Tibial artery (tissue), 4 donors: ENCODE measurements at regions not wholly inside any gene's neighbourhood (a gene's known extent, or its start where the extent isn't known, plus 50 kb on each side); places are given as distances from the start of the nearest gene placed in this dataset.
"Not testable (repeated sequence)": the region's sequence is repeated elsewhere in the genome, so short reads cannot be mapped to it uniquely, and the experiment has no call there.

ENCODE experiments used
- DNase-seq, 2 donors: peaks; one replicate each; pipeline ENCODE4 v3.0.0-alpha.2; 2019
- H3K27ac ChIP-seq, 2 donors: fragments of 200-600 bp; sonication (generic) in 1 of 2; 1 replicate in 1 of 2; 2 replicates in 1 of 2; pipeline ENCODE4 v1.5.1; 2018 to 2019; ENCODE audit warnings: mild to moderate bottlenecking in 1 of 2
- H3K27me3 ChIP-seq, 2 donors: fragments of 200-600 bp; sonication (generic) in 1 of 2; one replicate each; pipeline versions ENCODE4 v1.5.1 to v1.6.0; 2016 to 2019
- H3K36me3 ChIP-seq, 3 donors: fragments of 200-600 bp; sonication (generic) in 2 of 3; one replicate each; pipeline ENCODE4 v1.5.1; 2016 to 2019; ENCODE audit warnings: mild to moderate bottlenecking in 2 of 3
- H3K4me1 ChIP-seq, 4 donors: fragments of 200-600 bp; sonication (generic) in 2 of 4; 1 replicate in 3 of 4; 2 replicates in 1 of 4; pipeline ENCODE4 v1.5.1; 2016 to 2019
- H3K4me3 ChIP-seq, 2 donors: fragments of 200-600 bp; sonication (generic) in 1 of 2; 1 replicate in 1 of 2; 2 replicates in 1 of 2; pipeline ENCODE4 v1.5.1; 2018 to 2019; ENCODE audit warnings: mild to moderate bottlenecking in 2 of 2
- H3K9me3 ChIP-seq, 3 donors: fragments of 200-600 bp; sonication (generic) in 1 of 3; one replicate each; pipeline ENCODE4 v1.5.1; 2016 to 2019
- CTCF ChIP-seq, 2 experiments: fragments of 200-600 bp in 1 of 2; fragments of 450-650 bp in 1 of 2; IDR thresholded peaks; one replicate each; pipeline ENCODE4 v1.5.1; 2017 to 2019; ENCODE audit warnings: antibody characterized with exemption in 2 of 2, mild to moderate bottlenecking in 1 of 2, moderate library complexity in 1 of 2
- intact Hi-C: fragments of 100-400 bp; cut with DNase I; formaldehyde crosslinking; loops from one replicate; pipeline ENCODE4 v1.15.0; 2023; ENCODE audit warnings: low total_unique reads

- no peaks in the 10 kb centered on the region for H3K9me3 ChIP-seq
- H3K4me1 ChIP-seq, result peaks cover 0 to 51% (median 23%) of the 10 kb centered on the region in 4 donors
- intact Hi-C loops, result no loop called here
- DNase-seq, result no peak
- no peaks in the 10 kb centered on the region for H3K27me3 ChIP-seq
- no peak overlapping the region for H3K4me3 ChIP-seq
- no peak for TF ChIP-seq CTCF (IDR thresholded peaks at IDR 0.05)
- H3K36me3 ChIP-seq, result peaks cover 0 to 7% (median 6%) of the 10 kb centered on the region in 3 donors
- peak overlapping the region in 1 of 2 donors; percentile 91 for H3K27ac ChIP-seq
These were observed 123.8 kb upstream of the VKORC1L1 start for GRCh38 chr7:65749039-65749438.

GRCh38 chr7:65749518-65749917 is 123.4 kb upstream of the VKORC1L1 start:
- Histone ChIP-seq H3K27ac (peak overlapping the region; percentile 85 to 91), H3K27me3 (no peaks in the 10 kb centered on the region), H3K4me1 (peaks cover 0 to 51% (median 23%) of the 10 kb centered on the region in 4 donors), H3K4me3 (peak overlapping the region in 1 of 2 donors; percentile 96), H3K36me3 (peaks cover 0 to 12% (median 6%) of the 10 kb centered on the region in 3 donors), H3K9me3 (no peaks in the 10 kb centered on the region)
- no peak for DNase-seq
- no peak for TF ChIP-seq CTCF (IDR thresholded peaks at IDR 0.05)
- intact Hi-C loops, result no loop called here

GRCh38 chr7:65750511-65751344 is 122.1 kb upstream of the VKORC1L1 start:
- Histone ChIP-seq H3K9me3 (no peaks in the 10 kb centered on the region), H3K4me1 (peaks cover 0 to 42% (median 19%) of the 10 kb centered on the region in 4 donors), H3K4me3 (peak overlapping the region; percentile 77 to 96), H3K27ac (peak overlapping the region; percentile 85 to 91), H3K36me3 (peaks cover 0 to 18% (median 6%) of the 10 kb centered on the region in 3 donors), H3K27me3 (no peaks in the 10 kb centered on the region)
- peak; percentile 88 to 93 for DNase-seq
- peak; percentile 14 to 47 for TF ChIP-seq CTCF (IDR thresholded peaks at IDR 0.05)
- intact Hi-C loops, result no loop called here

GRCh38 chr7:65754070-65754469 is 118.8 kb upstream of the VKORC1L1 start:
- peaks cover 0 to 29% (median 16%) of the 10 kb centered on the region in 4 donors for H3K4me1 ChIP-seq
- DNase-seq, H3K27ac ChIP-seq, intact Hi-C loops, H3K27me3 ChIP-seq, H3K9me3 ChIP-seq, H3K4me3 ChIP-seq: not testable (repeated sequence)
- peaks cover 5 to 30% (median 9%) of the 10 kb centered on the region in 3 donors for H3K36me3 ChIP-seq

- H3K27ac ChIP-seq, DNase-seq, H3K27me3 ChIP-seq, intact Hi-C loops, H3K4me1 ChIP-seq, H3K9me3 ChIP-seq, H3K4me3 ChIP-seq: not testable (repeated sequence)
- peaks cover 20 to 52% (median 24%) of the 10 kb centered on the region in 3 donors for H3K36me3 ChIP-seq
These were observed 113.9 kb upstream of the VKORC1L1 start for GRCh38 chr7:65758991-65759390.

GRCh38 chr7:65762712-65763111 is 110.2 kb upstream of the VKORC1L1 start:
- H3K27me3 ChIP-seq, intact Hi-C loops, H3K4me3 ChIP-seq, H3K4me1 ChIP-seq, H3K27ac ChIP-seq, DNase-seq, H3K9me3 ChIP-seq: not testable (repeated sequence)
- peaks cover 17 to 34% (median 24%) of the 10 kb centered on the region in 3 donors for H3K36me3 ChIP-seq

- H3K36me3 ChIP-seq, result peaks cover 16 to 34% (median 24%) of the 10 kb centered on the region in 3 donors
- intact Hi-C loops, H3K27me3 ChIP-seq, H3K4me3 ChIP-seq, H3K4me1 ChIP-seq, H3K27ac ChIP-seq, H3K9me3 ChIP-seq, DNase-seq: not testable (repeated sequence)
These were observed 109.8 kb upstream of the VKORC1L1 start for GRCh38 chr7:65763114-65763513.

- H3K36me3 ChIP-seq, H3K9me3 ChIP-seq, intact Hi-C loops, H3K27me3 ChIP-seq: not testable (repeated sequence)
- peak; percentile 96 to 98 for DNase-seq
- Histone ChIP-seq H3K4me1 (peaks cover 0 to 14% (median 3%) of the 10 kb centered on the region in 4 donors), H3K4me3 (peak overlapping the region; percentile 69 to 85), H3K27ac (peak overlapping the region; percentile 79 to 91)
These were observed 102.2 kb upstream of the VKORC1L1 start for GRCh38 chr7:65770473-65771225.

GRCh38 chr7:65771226-65771569 is 101.7 kb upstream of the VKORC1L1 start:
- H3K9me3 ChIP-seq, H3K27me3 ChIP-seq, DNase-seq, intact Hi-C loops, H3K36me3 ChIP-seq: not testable (repeated sequence)
- peak overlapping the region; percentile 79 to 91 for H3K27ac ChIP-seq
- peaks cover 0 to 14% (median 3%) of the 10 kb centered on the region in 4 donors for H3K4me1 ChIP-seq
- peak overlapping the region; percentile 69 to 85 for H3K4me3 ChIP-seq

GRCh38 chr7:65776677-65777076 is 96.2 kb upstream of the VKORC1L1 start:
- DNase-seq, H3K4me1 ChIP-seq, H3K4me3 ChIP-seq, intact Hi-C loops, H3K9me3 ChIP-seq, H3K27me3 ChIP-seq, H3K36me3 ChIP-seq, H3K27ac ChIP-seq: not testable (repeated sequence)
